OCI-LY7 (cell line): ENCODE measurements at regions not wholly inside any gene's neighbourhood (a gene's known extent, or its start where the extent isn't known, plus 50 kb on each side); places are given as distances from the start of the nearest gene placed in this dataset.
"Not testable (repeated sequence)": the region's sequence is repeated elsewhere in the genome, so short reads cannot be mapped to it uniquely, and the experiment has no call there.

Source experiments
- BruUV-seq: library from RNA; stranded (reverse); fragments of 400-500 nt; replicated peaks from 2 replicates; lab custom pipeline; 2021; lab: Mats Ljungman, UMichigan
- CTCF ChIA-PET: fragments of 300-600 bp; sonication (Branson Sonifier 250); formaldehyde crosslinking; loops from one replicate; lab custom pipeline; 2022; ENCODE audit warnings: antibody characterized with exemption; ENCODE audit not compliant: unreplicated experiment; lab: Charles Lee
- POLR2A ChIA-PET: fragments of 300-600 bp; sonication (Branson Sonifier 250); formaldehyde crosslinking; loops from one replicate; lab custom pipeline; 2022; ENCODE audit warnings: antibody characterized with exemption; lab: Charles Lee
- DNase-seq: peaks from one replicate; pipeline ENCODE4 v3.0.0-alpha.2; 2015; ENCODE audit warnings: low spot score
- H2AFZ ChIP-seq: fragments of 200-600 bp; sonication (generic), shearing (Covaris generic); 2 replicates; pipeline ENCODE4 v1.6.1; 2014; ENCODE audit warnings: mild to moderate bottlenecking, antibody characterized with exemption, low read length, moderate library complexity
- H3K27ac ChIP-seq: fragments of 200-600 bp; sonication (generic); 2 replicates; pipeline ENCODE4 v1.5.1; 2014; ENCODE audit warnings: mixed run types, low read depth, mild to moderate bottlenecking, moderate library complexity, low read length, inconsistent platforms; ENCODE audit not compliant: poor library complexity, severe bottlenecking
- H3K36me3 ChIP-seq: fragments of 200-600 bp; sonication (generic); 2 replicates; pipeline ENCODE4 v1.6.1; 2014; ENCODE audit warnings: mild to moderate bottlenecking, antibody characterized with exemption, low read length, moderate library complexity, mixed read lengths; ENCODE audit not compliant: insufficient read depth
- H3K4me1 ChIP-seq: fragments of 200-600 bp; sonication (generic); 2 replicates; pipeline ENCODE4 v1.5.1; 2014; ENCODE audit warnings: mild to moderate bottlenecking, low read length; ENCODE audit not compliant: insufficient read depth, poor library complexity, severe bottlenecking
- H3K4me2 ChIP-seq: fragments of 200-600 bp; sonication (generic); 2 replicates; pipeline ENCODE4 v1.6.1; 2014; ENCODE audit warnings: mild to moderate bottlenecking, low read length
- H3K4me3 ChIP-seq: fragments of 200-600 bp; sonication (generic); 2 replicates; pipeline ENCODE4 v1.5.1; 2014; ENCODE audit warnings: mild to moderate bottlenecking, low read depth, low read length; ENCODE audit not compliant: poor library complexity, severe bottlenecking
- H3K79me2 ChIP-seq: fragments of 200-600 bp; sonication (generic); 2 replicates; pipeline ENCODE4 v1.6.1; 2016; ENCODE audit warnings: low read depth, mild to moderate bottlenecking, low read length, moderate library complexity, mixed read lengths; ENCODE audit not compliant: insufficient read depth
- H3K9me2 ChIP-seq: fragments of 200-600 bp; sonication (generic); 2 replicates; pipeline ENCODE4 v1.6.1; 2016; ENCODE audit warnings: mild to moderate bottlenecking, low read length, mixed read lengths; ENCODE audit not compliant: insufficient read depth
- H3K9me3 ChIP-seq: fragments of 200-600 bp; sonication (generic); 2 replicates; pipeline ENCODE4 v1.6.1; 2014; ENCODE audit warnings: mild to moderate bottlenecking, mixed run types, low read length, mixed read lengths
- H4K20me1 ChIP-seq: fragments of 200-600 bp; sonication (generic); 2 replicates; pipeline ENCODE4 v1.6.1; 2014; ENCODE audit warnings: mild to moderate bottlenecking, antibody characterized with exemption, low read length, moderate library complexity, mixed read lengths; ENCODE audit not compliant: insufficient read depth
- EZH2phosphoT487 ChIP-seq: fragments of 200-600 bp; sonication (generic); IDR thresholded peaks from 2 replicates; pipeline ENCODE4 v1.6.1; 2018; ENCODE audit warnings: low read depth, borderline replicate concordance, mild to moderate bottlenecking, mixed run types, antibody characterized with exemption, low read length, moderate library complexity, mixed read lengths
- intact Hi-C: fragments of 100-400 bp; cut with micrococcal nuclease; formaldehyde crosslinking; loops from one replicate; pipeline ENCODE4 v1.10.0; 2022; ENCODE audit not compliant: unreplicated experiment
- TF ChIP-seq, protein P1 (sequence below): fragments of 200-600 bp; sonication (generic); conservative IDR thresholded peaks from 2 replicates; pipeline ENCODE4 v1.5.1; 2014; ENCODE audit warnings: mild to moderate bottlenecking, antibody characterized with exemption, low read length, moderate library complexity, mixed read lengths

DNA sequence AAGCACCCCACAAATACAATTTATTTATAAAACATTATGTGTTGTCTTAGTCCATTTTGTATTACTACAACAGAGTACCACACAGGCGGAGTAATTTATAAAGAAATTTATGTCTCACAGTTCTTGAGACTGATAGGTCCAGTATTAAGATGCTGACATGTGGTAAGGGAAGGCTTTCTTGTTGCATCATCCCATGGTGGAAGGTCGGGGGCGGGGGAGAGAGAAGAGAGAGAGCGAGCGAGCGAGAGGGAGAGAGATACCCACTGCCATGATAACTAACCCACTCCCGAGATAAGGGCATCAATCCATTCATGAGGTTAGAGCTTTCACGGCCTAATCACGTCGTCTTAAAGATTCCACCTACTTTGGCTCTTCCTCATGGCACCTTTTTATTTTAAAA lies 117.8 kb downstream of the KCNJ12 start:
- TF ChIP-seq, protein P1, sequence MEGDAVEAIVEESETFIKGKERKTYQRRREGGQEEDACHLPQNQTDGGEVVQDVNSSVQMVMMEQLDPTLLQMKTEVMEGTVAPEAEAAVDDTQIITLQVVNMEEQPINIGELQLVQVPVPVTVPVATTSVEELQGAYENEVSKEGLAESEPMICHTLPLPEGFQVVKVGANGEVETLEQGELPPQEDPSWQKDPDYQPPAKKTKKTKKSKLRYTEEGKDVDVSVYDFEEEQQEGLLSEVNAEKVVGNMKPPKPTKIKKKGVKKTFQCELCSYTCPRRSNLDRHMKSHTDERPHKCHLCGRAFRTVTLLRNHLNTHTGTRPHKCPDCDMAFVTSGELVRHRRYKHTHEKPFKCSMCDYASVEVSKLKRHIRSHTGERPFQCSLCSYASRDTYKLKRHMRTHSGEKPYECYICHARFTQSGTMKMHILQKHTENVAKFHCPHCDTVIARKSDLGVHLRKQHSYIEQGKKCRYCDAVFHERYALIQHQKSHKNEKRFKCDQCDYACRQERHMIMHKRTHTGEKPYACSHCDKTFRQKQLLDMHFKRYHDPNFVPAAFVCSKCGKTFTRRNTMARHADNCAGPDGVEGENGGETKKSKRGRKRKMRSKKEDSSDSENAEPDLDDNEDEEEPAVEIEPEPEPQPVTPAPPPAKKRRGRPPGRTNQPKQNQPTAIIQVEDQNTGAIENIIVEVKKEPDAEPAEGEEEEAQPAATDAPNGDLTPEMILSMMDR, result no peak
- no peak for TF ChIP-seq EZH2phosphoT487
- Histone ChIP-seq H3K4me2 (no peak overlapping the region), H3K4me3 (no peak overlapping the region), H3K4me1 (no peaks in the 10 kb centered on the region), H3K27ac (no peak overlapping the region), H3K9me3 (no peaks in the 10 kb centered on the region), H3K36me3 (no peaks in the 10 kb centered on the region), H2AFZ (no peak overlapping the region), H4K20me1 (no peaks in the 10 kb centered on the region), H3K9me2 (no peaks in the 10 kb centered on the region), H3K79me2 (no peaks in the 10 kb centered on the region)
- POLR2A ChIA-PET, result no interaction called here
- no peak for DNase-seq
- intact Hi-C loops, result no loop called here
- CTCF ChIA-PET, result no interaction called here
- no TSS peak for BruUV-seq

DNA sequence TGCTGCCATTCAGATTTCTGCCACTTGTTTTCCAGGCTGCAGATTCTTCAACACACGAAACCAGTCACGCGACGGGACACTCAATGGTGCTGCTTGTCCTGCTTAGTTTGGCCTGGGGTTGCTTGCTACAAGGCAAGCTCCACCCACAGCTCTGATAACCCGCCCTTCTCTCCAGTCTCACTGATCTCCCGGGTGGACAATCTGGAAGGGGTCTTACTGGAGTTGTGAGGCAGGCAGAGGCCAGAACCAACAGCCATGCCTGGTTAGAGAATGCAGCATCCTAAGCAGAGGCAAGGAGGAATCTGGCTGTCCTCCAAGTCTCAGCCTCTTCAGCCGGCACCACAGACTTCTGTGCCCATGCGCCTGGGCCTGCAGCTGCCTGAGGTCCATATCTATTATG lies 119.1 kb downstream of the KCNJ12 start:
- no peak overlapping the region for H3K4me3 ChIP-seq
- no peak for TF ChIP-seq EZH2phosphoT487
- TF ChIP-seq, protein P1, result no peak
- ChIA-PET CTCF (no interaction called here), POLR2A (no interaction called here)
- H3K9me3 ChIP-seq, result no peaks in the 10 kb centered on the region
- H3K4me1 ChIP-seq, result no peaks in the 10 kb centered on the region
- H3K4me2 ChIP-seq, result no peak overlapping the region
- no peak overlapping the region for H2AFZ ChIP-seq
- intact Hi-C loops, result no loop called here
- no peaks in the 10 kb centered on the region for H3K9me2 ChIP-seq
- H3K36me3 ChIP-seq, result no peaks in the 10 kb centered on the region
- no peaks in the 10 kb centered on the region for H4K20me1 ChIP-seq
- DNase-seq, result no peak
- H3K27ac ChIP-seq, result no peak overlapping the region
- BruUV-seq, result no TSS peak
- no peaks in the 10 kb centered on the region for H3K79me2 ChIP-seq

DNA sequence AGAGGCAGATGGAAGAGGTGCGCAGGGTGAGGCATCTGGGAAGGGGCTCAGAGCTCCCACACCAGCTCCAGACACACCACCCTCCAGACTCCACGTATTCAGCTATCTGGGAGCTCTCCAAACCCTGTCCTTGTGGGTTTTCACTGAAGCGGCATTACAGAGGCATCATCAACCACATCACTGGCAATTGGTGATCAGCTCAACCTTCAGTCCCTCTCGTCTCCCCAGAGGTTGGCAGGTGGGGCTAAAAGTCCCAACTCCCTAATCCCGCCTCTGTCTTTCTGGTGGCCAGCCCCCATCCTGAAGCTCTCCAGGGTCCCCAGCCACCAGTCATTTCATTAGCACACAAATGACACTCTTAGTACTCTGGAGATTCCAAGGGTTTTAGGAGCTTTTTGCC lies 123.9 kb downstream of the KCNJ12 start:
- no TSS peak for BruUV-seq
- Histone ChIP-seq H3K27ac (no peak overlapping the region), H3K36me3 (no peaks in the 10 kb centered on the region), H4K20me1 (no peaks in the 10 kb centered on the region), H3K4me1 (no peaks in the 10 kb centered on the region), H3K79me2 (no peaks in the 10 kb centered on the region), H3K9me3 (no peaks in the 10 kb centered on the region), H3K4me2 (no peak overlapping the region), H2AFZ (no peak overlapping the region), H3K9me2 (no peaks in the 10 kb centered on the region), H3K4me3 (no peak overlapping the region)
- intact Hi-C loops, result no loop called here
- ChIA-PET CTCF (no interaction called here), POLR2A (no interaction called here)
- no peak for DNase-seq
- TF ChIP-seq EZH2phosphoT487, result no peak
- TF ChIP-seq, protein P1, result no peak

DNA sequence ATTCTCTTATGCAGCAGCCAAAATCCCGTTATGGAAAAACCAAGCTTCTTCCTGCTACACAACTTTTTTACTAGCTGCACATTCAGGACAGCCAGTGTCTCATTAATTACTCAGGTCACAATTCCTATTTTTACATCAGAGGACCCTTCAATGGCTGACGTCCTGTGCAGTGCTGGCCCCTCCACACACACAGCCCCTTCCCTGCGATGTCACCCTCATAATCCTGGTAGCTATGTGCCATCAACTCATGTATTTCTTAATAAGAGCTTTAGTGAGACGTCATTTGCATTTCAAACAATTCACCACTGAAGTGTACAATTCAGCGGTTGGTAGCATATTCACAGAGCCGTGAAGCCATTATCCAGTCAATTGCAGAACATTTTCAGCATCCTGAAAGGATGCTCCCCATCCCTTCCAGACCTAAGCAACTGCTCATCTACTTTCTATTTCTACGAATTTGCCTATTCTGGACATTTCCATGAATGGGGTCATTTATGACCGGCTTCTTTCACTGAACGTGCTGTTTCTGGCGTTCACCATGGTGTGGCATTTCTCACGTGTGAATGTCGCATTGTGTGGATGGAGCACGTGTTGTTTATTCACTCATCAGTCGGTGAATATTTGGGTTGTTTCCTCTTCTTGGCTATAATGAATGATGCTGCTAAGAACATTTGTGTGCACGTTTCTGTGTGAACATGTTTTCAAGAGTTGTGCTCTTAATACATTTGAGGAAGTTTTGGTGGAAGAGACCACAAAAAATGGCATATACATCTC lies 126.0 kb downstream of the KCNJ12 start:
- H3K27ac ChIP-seq, H3K4me2 ChIP-seq, DNase-seq, intact Hi-C loops, H3K36me3 ChIP-seq, H4K20me1 ChIP-seq, H2AFZ ChIP-seq, H3K79me2 ChIP-seq, H3K4me1 ChIP-seq, CTCF ChIA-PET, H3K4me3 ChIP-seq, H3K9me2 ChIP-seq, H3K9me3 ChIP-seq, BruUV-seq: not testable (repeated sequence)
- POLR2A ChIA-PET, result interaction anchor here (0.6 kb wide), 1 partner anchor 10 kb away, joined by 3 read pairs; no protein-coding TSS in a partner anchor
